ENCODE measurements at regions not wholly inside any gene's neighbourhood (a gene's known extent, or its start where the extent isn't known, plus 50 kb on each side); places are given as distances from the start of the nearest gene placed in this dataset.

DNA sequence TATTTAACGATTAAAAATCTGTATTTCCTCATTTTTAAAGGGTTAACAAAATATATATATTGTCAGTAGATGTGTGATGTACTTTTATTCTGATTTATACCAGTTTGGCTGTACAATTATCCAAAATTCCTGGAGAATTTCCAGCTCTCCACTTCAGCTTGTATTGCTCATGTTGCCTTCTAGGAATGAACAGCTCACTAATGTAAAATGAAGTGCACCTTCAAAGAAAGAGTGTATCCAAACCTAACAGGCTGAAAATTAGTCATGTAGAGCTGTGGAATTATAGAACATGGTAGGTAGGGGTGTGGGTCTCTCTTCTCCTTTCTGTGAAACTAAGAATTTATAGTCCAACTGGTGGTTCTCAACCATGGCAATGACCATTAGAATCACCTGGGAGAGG lies 362.0 kb downstream of the ETNK1 start:
- Histone ChIP-seq H3K9me3 (ENCODE audit: insufficient read depth, low read depth, low read length) (no peaks in the 10 kb centered on the region), H3K36me3 (ENCODE audit: insufficient read depth, low read length) (no peaks in the 10 kb centered on the region), H3K4me3 (ENCODE audit: low read length) (no peak overlapping the region), H3K4me1 (ENCODE audit: insufficient read depth, low read length) (peaks cover 23% of the 10 kb centered on the region), H3K27me3 (ENCODE audit: insufficient read depth, low read length) (no peaks in the 10 kb centered on the region), H3K27ac (ENCODE audit: low read depth, low read length) (no peak overlapping the region), H3K9ac (ENCODE audit: low read depth, low read length) (no peak overlapping the region)
- no CpG with 5 or more reads among the region's 1 CpG for WGBS

DNA sequence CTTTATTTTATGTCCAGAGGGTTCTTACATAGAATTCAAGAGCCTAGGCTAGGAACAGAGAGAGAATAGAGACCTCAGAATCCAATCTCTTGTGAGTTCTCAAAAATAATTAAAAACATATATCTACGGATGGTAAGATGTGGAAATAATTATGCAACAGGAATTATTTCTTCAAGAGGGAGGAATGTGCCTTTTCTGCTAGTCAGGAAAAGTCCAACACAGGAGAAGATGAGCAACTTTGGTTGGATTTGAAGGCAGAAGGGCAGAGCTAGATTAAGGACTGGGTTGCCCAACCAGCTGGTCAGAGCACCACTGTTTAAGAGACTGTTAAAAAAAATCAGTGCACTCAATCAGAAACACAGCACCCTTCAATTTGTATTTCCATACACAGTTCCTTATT lies 365.5 kb downstream of the ETNK1 start:
- H3K4me1 ChIP-seq (ENCODE audit: insufficient read depth, low read length), result peaks cover 41% of the 10 kb centered on the region
- no peak overlapping the region for H3K27ac ChIP-seq (ENCODE audit: low read depth, low read length)
- no peak overlapping the region for H3K4me3 ChIP-seq (ENCODE audit: low read length)
- H3K9ac ChIP-seq (ENCODE audit: low read depth, low read length), result no peak overlapping the region
- H3K36me3 ChIP-seq (ENCODE audit: insufficient read depth, low read length), result no peaks in the 10 kb centered on the region
- no peaks in the 10 kb centered on the region for H3K27me3 ChIP-seq (ENCODE audit: insufficient read depth, low read length)
- WGBS, result 92% methylated on average over 1 of the region's 1 CpG
- H3K9me3 ChIP-seq (ENCODE audit: insufficient read depth, low read depth, low read length), result no peaks in the 10 kb centered on the region

DNA sequence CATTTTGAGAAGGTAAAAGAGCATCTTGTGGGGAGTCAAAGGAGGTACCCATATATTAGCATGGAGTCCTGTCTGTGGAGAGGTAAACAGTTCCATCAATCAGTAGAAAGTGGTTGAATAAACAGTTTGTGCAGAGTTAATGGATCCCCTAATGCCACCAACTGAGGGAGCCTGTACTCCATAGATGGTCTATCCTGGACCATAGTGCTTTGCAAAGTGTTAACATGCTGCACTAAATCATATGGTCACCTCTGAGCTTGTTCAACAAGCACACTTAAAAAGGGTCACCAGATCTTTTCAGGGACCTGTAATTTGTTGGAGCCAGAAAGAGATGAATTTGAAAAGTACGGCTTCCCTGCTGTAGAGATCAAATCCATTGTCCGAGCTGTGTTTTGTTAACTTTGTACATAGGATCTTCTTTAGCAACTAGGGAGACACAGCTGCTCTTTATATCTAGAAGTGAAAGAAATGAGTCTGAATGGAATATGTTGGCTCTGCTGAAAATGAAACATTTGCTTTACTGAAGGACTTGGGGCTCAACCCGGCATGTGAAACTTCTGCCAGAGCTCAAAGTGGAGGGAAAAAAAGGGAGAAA lies 366.4 kb downstream of the ETNK1 start:
- Histone ChIP-seq H3K36me3 (ENCODE audit: insufficient read depth, low read length) (no peaks in the 10 kb centered on the region), H3K27ac (ENCODE audit: low read depth, low read length) (no peak overlapping the region), H3K27me3 (ENCODE audit: insufficient read depth, low read length) (no peaks in the 10 kb centered on the region), H3K4me1 (ENCODE audit: insufficient read depth, low read length) (peaks cover 41% of the 10 kb centered on the region), H3K9me3 (ENCODE audit: insufficient read depth, low read depth, low read length) (no peaks in the 10 kb centered on the region), H3K9ac (ENCODE audit: low read depth, low read length) (no peak overlapping the region), H3K4me3 (ENCODE audit: low read length) (no peak overlapping the region)
- 97% methylated on average over 3 of the region's 3 CpGs for WGBS

DNA sequence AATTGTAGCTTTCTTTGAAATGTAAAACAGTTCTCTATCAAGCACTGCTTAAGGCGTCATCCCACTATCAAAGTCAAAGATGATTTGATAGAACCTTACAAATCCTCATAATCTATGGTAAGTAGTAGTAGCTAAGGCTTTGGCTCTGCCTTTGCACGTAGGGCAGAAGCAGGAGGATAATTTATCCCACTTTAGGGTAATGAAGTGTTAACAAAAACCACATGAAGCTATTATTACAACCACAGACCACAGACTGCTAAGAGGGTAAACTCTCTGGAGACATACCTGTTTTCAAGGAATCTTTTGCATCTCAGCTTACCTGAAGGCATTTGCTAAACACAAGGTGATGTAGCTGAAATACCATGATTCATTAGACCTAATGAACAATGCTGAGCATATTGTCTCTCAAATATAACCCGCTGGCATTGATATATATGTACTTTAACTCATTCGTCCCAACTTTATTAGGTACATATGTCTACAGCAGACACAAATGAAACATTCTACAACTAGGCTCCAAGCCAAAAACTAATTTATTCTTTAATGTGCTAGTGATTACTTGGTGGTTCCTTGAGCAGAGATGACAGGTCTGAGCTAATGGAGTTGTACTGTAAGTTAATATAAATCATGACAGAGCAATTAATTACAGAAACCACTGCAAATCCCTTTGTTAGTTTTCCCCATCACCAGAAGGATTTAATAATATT lies 368.8 kb downstream of the ETNK1 start:
- Histone ChIP-seq H3K4me3 (ENCODE audit: low read length) (no peak overlapping the region), H3K27ac (ENCODE audit: low read depth, low read length) (no peak overlapping the region), H3K9me3 (ENCODE audit: insufficient read depth, low read depth, low read length) (no peaks in the 10 kb centered on the region), H3K9ac (ENCODE audit: low read depth, low read length) (no peak overlapping the region), H3K4me1 (ENCODE audit: insufficient read depth, low read length) (peaks cover 25% of the 10 kb centered on the region), H3K27me3 (ENCODE audit: insufficient read depth, low read length) (no peaks in the 10 kb centered on the region), H3K36me3 (ENCODE audit: insufficient read depth, low read length) (no peaks in the 10 kb centered on the region)
- WGBS, result 100% methylated on average over 2 of the region's 4 CpGs

DNA sequence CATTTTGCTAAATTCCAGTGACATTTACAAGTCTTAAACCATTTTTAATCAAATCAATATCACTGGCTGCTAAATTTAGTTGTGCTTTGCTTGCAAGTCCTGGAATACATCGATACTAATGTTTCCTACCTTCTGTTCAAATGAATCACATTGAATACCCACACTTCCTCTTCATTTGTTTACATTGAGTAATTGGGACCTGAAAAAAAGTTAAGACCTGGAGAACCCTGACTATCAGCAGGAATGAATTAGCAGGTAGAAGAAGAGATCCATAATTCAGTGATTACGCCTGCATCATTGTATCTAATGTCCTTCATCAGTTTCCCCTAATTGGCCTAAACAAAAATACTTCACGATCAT lies 369.3 kb downstream of the ETNK1 start:
- Histone ChIP-seq H3K36me3 (ENCODE audit: insufficient read depth, low read length) (no peaks in the 10 kb centered on the region), H3K27ac (ENCODE audit: low read depth, low read length) (no peak overlapping the region), H3K4me3 (ENCODE audit: low read length) (no peak overlapping the region), H3K9ac (ENCODE audit: low read depth, low read length) (no peak overlapping the region), H3K9me3 (ENCODE audit: insufficient read depth, low read depth, low read length) (no peaks in the 10 kb centered on the region), H3K4me1 (ENCODE audit: insufficient read depth, low read length) (peaks cover 25% of the 10 kb centered on the region), H3K27me3 (ENCODE audit: insufficient read depth, low read length) (no peaks in the 10 kb centered on the region)
- 88% methylated on average over 3 of the region's 3 CpGs for WGBS

DNA sequence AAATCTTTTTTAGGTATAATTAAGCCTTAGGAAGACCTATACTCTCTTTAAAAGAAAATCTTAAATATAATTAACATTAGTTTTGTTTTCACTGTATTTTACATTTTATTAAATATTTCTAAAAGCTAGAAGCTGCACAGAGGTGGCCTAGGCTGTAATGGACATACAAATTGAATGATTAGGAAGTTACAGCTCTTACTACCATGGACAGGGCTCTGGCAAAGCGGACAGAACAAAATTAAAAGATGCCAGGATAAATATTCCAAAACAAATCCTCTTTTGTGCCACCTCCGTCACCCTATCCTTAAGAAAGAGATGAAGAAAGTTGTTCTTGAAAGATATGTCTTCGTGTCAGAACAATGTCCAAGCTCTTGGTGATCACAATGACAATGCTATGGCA lies 376.5 kb downstream of the ETNK1 start:
- no peak overlapping the region for H3K9ac ChIP-seq (ENCODE audit: low read depth, low read length)
- no peaks in the 10 kb centered on the region for H3K9me3 ChIP-seq (ENCODE audit: insufficient read depth, low read depth, low read length)

DNA sequence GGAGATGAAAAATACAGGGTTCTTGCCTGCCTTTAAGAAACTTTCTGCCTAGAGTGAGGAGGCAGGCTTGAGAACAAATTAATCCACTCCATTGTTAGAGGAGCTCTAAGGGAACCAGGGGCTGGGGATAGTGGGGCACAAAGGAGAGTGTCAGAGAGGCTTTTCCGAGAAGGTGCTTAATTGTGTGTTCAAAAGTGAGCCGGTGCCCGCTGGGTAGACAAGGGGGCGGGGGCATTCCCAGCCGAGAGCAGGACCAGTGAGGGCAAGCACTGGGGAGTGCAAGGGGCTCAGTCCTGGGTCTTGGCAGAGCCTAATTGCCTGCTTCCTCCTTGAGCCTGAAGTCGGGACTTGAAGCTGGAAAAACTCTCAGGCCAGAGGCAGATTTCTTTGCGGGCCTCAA lies 377.4 kb downstream of the ETNK1 start:
- H3K9me3 ChIP-seq (ENCODE audit: insufficient read depth, low read depth, low read length), result no peaks in the 10 kb centered on the region
- WGBS, result 87% methylated on average over 7 of the region's 7 CpGs
- no peak overlapping the region for H3K4me3 ChIP-seq (ENCODE audit: low read length)
- H3K36me3 ChIP-seq (ENCODE audit: insufficient read depth, low read length), result no peaks in the 10 kb centered on the region
- H3K9ac ChIP-seq (ENCODE audit: low read depth, low read length), result no peak overlapping the region
- no peaks in the 10 kb centered on the region; the same call in 1 of the 2 replicates for H3K4me1 ChIP-seq (ENCODE audit: insufficient read depth, low read length)
- H3K27me3 ChIP-seq (ENCODE audit: insufficient read depth, low read length), result no peaks in the 10 kb centered on the region
- H3K27ac ChIP-seq (ENCODE audit: low read depth, low read length), result no peak overlapping the region

More for the DNA sequence above, 376.5 kb downstream of the ETNK1 start:
- Histone ChIP-seq H3K4me1 (ENCODE audit: insufficient read depth, low read length) (no peaks in the 10 kb centered on the region; the same call in 1 of the 2 replicates), H3K27ac (ENCODE audit: low read depth, low read length) (no peak overlapping the region), H3K36me3 (ENCODE audit: insufficient read depth, low read length) (no peaks in the 10 kb centered on the region), H3K27me3 (ENCODE audit: insufficient read depth, low read length) (no peaks in the 10 kb centered on the region), H3K4me3 (ENCODE audit: low read length) (no peak overlapping the region)
- WGBS, result 100% methylated on average over 3 of the region's 3 CpGs

DNA sequence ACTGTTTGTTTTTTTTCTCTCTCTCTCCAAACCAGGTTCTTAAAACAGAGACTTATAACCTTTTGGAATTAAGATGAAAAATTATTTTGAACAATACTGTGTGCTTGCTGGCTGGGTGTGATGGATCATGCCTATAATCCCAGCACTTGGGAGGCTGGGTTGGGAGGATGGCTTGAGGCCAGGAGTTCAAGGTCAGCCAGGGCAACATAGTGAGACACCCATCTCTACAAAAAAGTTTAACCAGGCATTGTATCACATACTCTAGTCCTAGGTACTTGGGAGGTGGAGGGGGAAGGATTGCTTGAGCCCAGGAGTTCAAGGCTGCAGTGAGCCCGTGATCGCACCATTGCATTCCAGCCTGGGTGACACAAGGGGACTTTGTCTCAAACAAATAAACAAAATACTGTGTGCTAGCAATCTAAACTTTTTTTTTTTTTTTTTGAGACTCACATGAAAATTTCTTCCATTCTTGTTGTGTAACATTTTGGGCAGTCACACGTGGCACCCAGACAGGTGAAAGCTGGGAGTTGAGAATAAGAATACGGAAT lies 379.6 kb downstream of the ETNK1 start:
- Histone ChIP-seq H3K9me3 (ENCODE audit: insufficient read depth, low read depth, low read length) (no peaks in the 10 kb centered on the region), H3K9ac (ENCODE audit: low read depth, low read length) (no peak overlapping the region), H3K4me1 (ENCODE audit: insufficient read depth, low read length) (no peaks in the 10 kb centered on the region; the same call in 1 of the 2 replicates), H3K4me3 (ENCODE audit: low read length) (no peak overlapping the region), H3K27me3 (ENCODE audit: insufficient read depth, low read length) (no peaks in the 10 kb centered on the region), H3K27ac (ENCODE audit: low read depth, low read length) (no peak overlapping the region), H3K36me3 (ENCODE audit: insufficient read depth, low read length) (no peaks in the 10 kb centered on the region)
- WGBS, result 97% methylated on average over 4 of the region's 4 CpGs

DNA sequence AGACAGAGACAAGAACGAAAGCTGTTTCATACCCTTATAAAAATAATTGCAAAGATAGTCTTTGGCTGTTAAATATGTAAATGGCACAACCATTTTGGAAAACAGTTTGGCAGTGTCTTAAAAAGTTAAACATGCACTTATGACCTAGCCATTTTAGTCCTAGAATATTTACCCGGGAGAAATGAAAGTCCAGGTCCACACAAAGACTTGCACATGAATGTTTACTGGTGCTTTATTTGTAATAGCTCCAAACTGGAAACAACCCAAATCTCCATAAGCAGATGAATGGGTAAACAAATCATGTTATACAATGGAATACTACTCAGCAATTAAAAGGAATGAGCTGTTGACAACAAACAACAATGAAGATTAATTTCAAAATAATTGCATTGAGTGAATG lies 380.4 kb downstream of the ETNK1 start:
- no peaks in the 10 kb centered on the region; the same call in 1 of the 2 replicates for H3K4me1 ChIP-seq (ENCODE audit: insufficient read depth, low read length)
- no peak overlapping the region for H3K9ac ChIP-seq (ENCODE audit: low read depth, low read length)
- no peak overlapping the region for H3K27ac ChIP-seq (ENCODE audit: low read depth, low read length)
- WGBS, result 100% methylated on average over 1 of the region's 2 CpGs
- H3K27me3 ChIP-seq (ENCODE audit: insufficient read depth, low read length), result no peaks in the 10 kb centered on the region
- H3K36me3 ChIP-seq (ENCODE audit: insufficient read depth, low read length), result no peaks in the 10 kb centered on the region
- H3K9me3 ChIP-seq (ENCODE audit: insufficient read depth, low read depth, low read length), result no peaks in the 10 kb centered on the region
- H3K4me3 ChIP-seq (ENCODE audit: low read length), result no peak overlapping the region

DNA sequence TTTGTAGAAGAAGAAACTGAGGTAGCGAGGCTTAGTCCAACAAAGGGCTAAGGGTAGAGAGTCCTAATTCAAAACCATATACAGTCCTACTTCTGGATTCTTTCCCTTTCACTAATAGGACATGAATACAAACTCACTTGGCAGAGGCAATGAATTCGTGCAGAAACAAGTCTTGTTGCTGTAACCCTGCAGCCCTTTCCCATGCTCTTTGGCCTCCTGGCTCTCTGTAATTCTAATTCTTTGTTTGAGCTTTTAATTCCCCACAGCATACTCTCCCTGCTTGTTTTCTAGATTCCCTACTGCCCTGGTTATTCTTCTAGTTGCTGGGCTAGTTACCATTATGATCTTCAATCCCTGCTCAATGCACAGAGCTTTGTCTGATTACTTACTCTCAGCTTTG lies 381.4 kb downstream of the ETNK1 start:
- Histone ChIP-seq H3K36me3 (ENCODE audit: insufficient read depth, low read length) (no peaks in the 10 kb centered on the region), H3K9ac (ENCODE audit: low read depth, low read length) (no peak overlapping the region), H3K9me3 (ENCODE audit: insufficient read depth, low read depth, low read length) (no peaks in the 10 kb centered on the region), H3K27me3 (ENCODE audit: insufficient read depth, low read length) (no peaks in the 10 kb centered on the region), H3K4me3 (ENCODE audit: low read length) (no peak overlapping the region), H3K4me1 (ENCODE audit: insufficient read depth, low read length) (no peaks in the 10 kb centered on the region; the same call in 1 of the 2 replicates), H3K27ac (ENCODE audit: low read depth, low read length) (no peak overlapping the region)
- WGBS, result 92% methylated on average over 2 of the region's 2 CpGs

DNA sequence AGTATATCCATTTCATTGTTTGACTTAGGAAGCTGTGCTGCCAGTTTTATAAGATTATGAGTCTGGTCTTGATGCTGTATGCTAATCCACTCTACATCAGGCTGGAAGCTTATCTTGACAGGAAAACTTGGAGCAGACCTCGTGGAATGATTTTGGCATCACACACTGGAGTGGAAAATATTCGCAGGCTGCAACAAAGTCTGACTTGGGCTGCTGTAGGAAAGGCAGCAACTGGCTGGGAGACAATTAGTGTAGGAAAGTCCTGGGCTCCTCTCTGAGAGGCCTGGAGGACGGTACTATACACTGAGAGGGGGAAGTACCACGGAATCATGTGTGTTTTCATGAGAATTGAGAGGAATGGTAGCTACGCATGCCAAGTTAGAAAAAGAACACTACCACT lies 383.7 kb downstream of the ETNK1 start:
- no peak overlapping the region for H3K27ac ChIP-seq (ENCODE audit: low read depth, low read length)
- no peak overlapping the region for H3K9ac ChIP-seq (ENCODE audit: low read depth, low read length)
- H3K27me3 ChIP-seq (ENCODE audit: insufficient read depth, low read length), result no peaks in the 10 kb centered on the region
- no peak overlapping the region for H3K4me3 ChIP-seq (ENCODE audit: low read length)
- 86% methylated on average over 5 of the region's 5 CpGs for WGBS
- no peaks in the 10 kb centered on the region for H3K4me1 ChIP-seq (ENCODE audit: insufficient read depth, low read length)
- no peaks in the 10 kb centered on the region for H3K36me3 ChIP-seq (ENCODE audit: insufficient read depth, low read length)
- no peaks in the 10 kb centered on the region for H3K9me3 ChIP-seq (ENCODE audit: insufficient read depth, low read depth, low read length)

Data from HUES64 (cell line).